IPS-20b (cell line): ENCODE measurements at regions not wholly inside any gene's neighbourhood (a gene's known extent, or its start where the extent isn't known, plus 50 kb on each side); places are given as distances from the start of the nearest gene placed in this dataset.

Source experiments
- H3K27ac ChIP-seq: one replicate; pipeline ENCODE4 v1.5.1; 2013; ENCODE audit warnings: low read length
- H3K27me3 ChIP-seq: 2 replicates; pipeline ENCODE4 v1.6.1; 2013; ENCODE audit warnings: mild to moderate bottlenecking, low read length, inconsistent platforms; ENCODE audit not compliant: insufficient read depth
- H3K36me3 ChIP-seq: 2 replicates; pipeline ENCODE4 v1.6.1; 2013; ENCODE audit warnings: low read depth, mild to moderate bottlenecking, inconsistent platforms, low read length, moderate library complexity; ENCODE audit not compliant: insufficient read depth
- H3K4me1 ChIP-seq: 2 replicates; pipeline ENCODE4 v1.6.1; 2013; ENCODE audit warnings: mild to moderate bottlenecking, control low read depth, inconsistent platforms, low read length, moderate library complexity; ENCODE audit not compliant: insufficient read depth
- H3K4me3 ChIP-seq: 2 replicates; pipeline ENCODE4 v1.5.1; 2013; ENCODE audit warnings: mild to moderate bottlenecking, low read length, inconsistent platforms
- H3K9ac ChIP-seq: 2 replicates; pipeline ENCODE4 v1.6.1; 2013; ENCODE audit warnings: low read depth, mild to moderate bottlenecking, inconsistent platforms, low read length, moderate library complexity
- H3K9me3 ChIP-seq: 2 replicates; pipeline ENCODE4 v1.6.1; 2013; ENCODE audit warnings: mild to moderate bottlenecking, low read depth, low read length, inconsistent platforms; ENCODE audit not compliant: insufficient read depth

DNA sequence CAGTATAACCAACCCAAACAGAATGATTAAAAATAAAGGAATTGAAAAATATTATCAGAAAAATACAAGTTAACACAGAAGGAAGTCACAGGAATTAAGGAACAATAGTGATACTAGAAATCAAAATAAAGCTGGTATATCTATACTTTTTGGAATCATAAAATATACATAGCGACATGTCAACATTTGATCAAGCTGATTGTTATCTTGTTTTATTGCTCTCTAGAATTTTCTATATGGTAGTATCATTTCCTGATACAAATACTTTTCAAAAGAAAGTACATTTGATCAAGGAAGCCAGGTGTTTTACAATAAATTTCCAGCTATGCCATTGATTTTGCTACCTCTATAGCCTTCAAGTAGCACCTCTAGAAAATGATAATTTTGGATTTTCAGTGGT is 489.5 kb upstream of the PKN2 start:
- Histone ChIP-seq H3K9ac (no peak overlapping the region), H3K27ac (no peak overlapping the region), H3K4me3 (no peak overlapping the region), H3K4me1 (no peaks in the 10 kb centered on the region), H3K9me3 (no peaks in the 10 kb centered on the region), H3K27me3 (no peaks in the 10 kb centered on the region), H3K36me3 (no peaks in the 10 kb centered on the region)

DNA sequence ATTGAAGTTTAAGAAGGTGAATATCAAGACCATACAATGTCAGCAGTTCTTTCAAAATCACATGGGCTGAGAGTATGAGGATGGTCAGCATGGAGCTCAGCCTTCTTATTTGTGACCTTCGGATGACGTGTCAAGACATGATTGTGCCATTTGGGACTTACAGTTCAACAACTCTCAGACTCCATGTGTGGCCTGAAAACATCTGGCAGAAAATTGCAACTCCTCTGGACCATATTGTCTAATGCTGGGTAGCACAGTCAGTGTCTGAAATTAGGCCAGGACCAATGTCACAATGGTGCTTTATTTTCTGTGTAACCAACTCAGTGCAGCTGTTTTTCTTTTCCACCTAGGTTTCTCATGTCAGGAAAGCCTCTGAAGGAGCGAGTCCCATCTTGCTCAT is 483.5 kb upstream of the PKN2 start:
- H3K36me3 ChIP-seq = no peaks in the 10 kb centered on the region

DNA sequence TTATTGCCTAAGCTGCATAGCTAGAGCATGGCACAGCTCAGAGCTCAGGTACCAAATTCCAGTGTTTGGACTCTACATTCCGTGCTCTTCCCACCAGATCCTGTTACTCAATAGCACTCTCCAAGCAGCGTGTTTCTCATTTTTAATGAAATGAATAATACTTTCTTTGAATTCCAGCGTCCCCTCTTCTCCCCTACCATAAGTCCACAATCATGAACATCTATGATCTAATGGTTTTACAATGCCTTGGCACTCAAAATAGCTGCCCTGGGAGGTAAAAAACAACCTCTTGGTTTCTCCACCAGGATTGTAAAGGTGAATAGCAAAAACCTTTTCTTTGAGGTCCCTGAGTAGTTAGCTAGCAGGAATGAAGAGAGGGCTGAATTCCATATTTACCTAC is 480.0 kb upstream of the PKN2 start:
- Histone ChIP-seq H3K36me3 (no peaks in the 10 kb centered on the region), H3K27ac (no peak overlapping the region), H3K9me3 (no peaks in the 10 kb centered on the region), H3K4me3 (no peak overlapping the region), H3K9ac (no peak overlapping the region), H3K27me3 (no peaks in the 10 kb centered on the region), H3K4me1 (no peaks in the 10 kb centered on the region)

More for the DNA sequence above, 483.5 kb upstream of the PKN2 start:
- H3K27ac ChIP-seq = no peak overlapping the region
- no peak overlapping the region for H3K9ac ChIP-seq
- no peaks in the 10 kb centered on the region for H3K27me3 ChIP-seq
- H3K4me3 ChIP-seq = no peak overlapping the region
- H3K9me3 ChIP-seq = no peaks in the 10 kb centered on the region
- H3K4me1 ChIP-seq = no peaks in the 10 kb centered on the region

DNA sequence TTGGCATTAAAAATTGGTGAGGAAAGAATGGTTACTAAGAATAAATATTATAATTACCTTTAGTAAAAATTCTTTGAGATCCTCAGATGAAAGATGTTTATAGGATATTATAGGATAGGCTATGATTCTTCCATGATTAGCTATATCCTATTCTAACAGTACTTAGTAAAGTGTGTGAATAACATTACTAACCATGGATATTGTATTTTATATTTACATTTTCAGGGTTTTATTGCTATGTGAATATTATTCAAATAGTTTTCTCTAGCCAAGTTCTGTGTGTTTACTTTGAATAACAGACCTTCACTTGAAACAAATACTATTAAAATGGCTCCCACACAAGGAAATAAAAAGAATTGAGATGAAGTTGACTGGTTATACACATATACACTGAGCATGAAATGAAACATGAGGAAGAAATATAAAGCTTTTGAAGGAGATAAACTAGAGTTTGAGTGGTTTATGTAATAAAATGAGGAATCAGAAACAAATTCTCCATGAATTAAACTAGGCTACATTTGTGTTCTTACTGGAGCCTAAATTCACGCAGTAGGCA is 479.4 kb upstream of the PKN2 start:
- Histone ChIP-seq H3K9ac (no peak overlapping the region), H3K4me3 (no peak overlapping the region), H3K36me3 (no peaks in the 10 kb centered on the region), H3K27ac (no peak overlapping the region), H3K27me3 (no peaks in the 10 kb centered on the region), H3K4me1 (no peaks in the 10 kb centered on the region), H3K9me3 (no peaks in the 10 kb centered on the region)

DNA sequence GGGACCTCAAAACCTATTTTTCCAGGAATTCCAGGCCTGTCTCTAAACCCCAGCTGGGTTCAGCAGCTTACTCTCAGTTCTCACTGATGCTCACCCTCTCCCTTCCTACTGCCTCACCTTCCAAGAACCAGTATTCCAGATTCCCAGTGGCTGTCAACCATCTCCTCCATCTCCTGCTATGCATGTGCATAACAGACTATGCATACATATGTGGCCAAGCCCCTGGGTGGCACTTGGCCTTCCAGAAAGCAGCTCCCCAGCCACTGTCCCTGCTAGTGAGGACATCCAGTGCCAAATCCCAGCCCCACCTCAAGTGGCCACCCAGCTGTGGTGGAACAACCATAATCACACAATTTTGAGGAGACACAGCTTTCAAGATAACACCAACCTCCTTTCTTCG is 475.7 kb upstream of the PKN2 start:
- Histone ChIP-seq H3K9ac (no peak overlapping the region), H3K4me3 (no peak overlapping the region), H3K4me1 (no peaks in the 10 kb centered on the region), H3K36me3 (no peaks in the 10 kb centered on the region), H3K9me3 (no peaks in the 10 kb centered on the region), H3K27ac (no peak overlapping the region), H3K27me3 (no peaks in the 10 kb centered on the region)

DNA sequence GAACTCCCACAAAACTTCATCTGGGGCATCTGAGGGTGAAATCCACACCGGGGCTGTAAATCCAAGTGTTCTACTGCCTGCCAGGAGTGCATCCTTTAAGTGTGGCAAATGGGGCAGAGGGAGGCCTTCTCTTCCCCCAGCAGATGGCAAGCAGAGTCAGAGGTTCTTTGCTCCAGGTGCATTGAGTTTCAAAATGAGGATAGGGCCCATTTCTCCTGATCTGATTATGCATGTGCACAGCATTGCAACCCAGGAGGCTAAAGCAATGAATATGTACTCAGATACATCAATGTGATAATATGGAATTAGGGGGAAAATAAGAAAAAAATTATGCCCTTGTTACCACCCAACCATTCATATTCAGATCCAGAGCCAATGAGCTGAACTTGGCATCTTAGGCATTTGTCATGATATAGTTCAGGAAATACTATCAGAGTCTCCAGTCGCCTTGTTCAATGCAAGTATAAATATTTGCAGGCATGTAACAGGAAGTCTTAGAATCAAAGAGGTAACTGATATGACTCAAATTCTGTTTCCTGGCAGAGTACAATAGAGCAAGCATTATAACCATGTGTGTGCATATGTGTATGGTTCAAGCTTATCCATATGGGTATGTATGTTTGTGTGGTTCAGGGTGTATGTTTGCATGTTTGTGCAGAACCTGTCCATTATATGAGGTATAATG is 473.8 kb upstream of the PKN2 start:
- Histone ChIP-seq H3K4me3 (no peak overlapping the region), H3K9me3 (no peaks in the 10 kb centered on the region), H3K27me3 (no peaks in the 10 kb centered on the region), H3K9ac (no peak overlapping the region), H3K27ac (no peak overlapping the region), H3K4me1 (no peaks in the 10 kb centered on the region), H3K36me3 (no peaks in the 10 kb centered on the region)

DNA sequence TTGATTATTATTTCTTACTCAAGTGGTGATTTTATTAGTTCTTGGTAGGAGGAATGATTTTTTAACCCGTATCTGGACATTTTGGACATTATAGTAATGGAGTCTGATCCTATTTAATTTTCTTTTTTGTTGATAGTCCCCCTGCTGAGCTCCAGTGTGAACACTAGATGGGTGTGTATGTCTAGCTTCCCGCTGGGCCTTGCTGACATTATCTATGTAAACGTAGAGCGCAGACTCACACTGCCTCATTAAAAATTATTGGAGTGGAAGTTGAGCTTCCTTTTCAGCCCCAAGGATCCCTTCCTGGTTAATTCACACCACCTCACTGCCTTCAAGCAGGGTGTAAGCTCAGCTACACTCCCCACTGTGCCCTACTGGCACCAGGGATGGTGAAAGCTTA is 467.6 kb upstream of the PKN2 start:
- Histone ChIP-seq H3K4me1 (no peaks in the 10 kb centered on the region), H3K4me3 (no peak overlapping the region), H3K36me3 (no peaks in the 10 kb centered on the region), H3K27me3 (no peaks in the 10 kb centered on the region), H3K27ac (no peak overlapping the region), H3K9me3 (no peaks in the 10 kb centered on the region), H3K9ac (no peak overlapping the region)

DNA sequence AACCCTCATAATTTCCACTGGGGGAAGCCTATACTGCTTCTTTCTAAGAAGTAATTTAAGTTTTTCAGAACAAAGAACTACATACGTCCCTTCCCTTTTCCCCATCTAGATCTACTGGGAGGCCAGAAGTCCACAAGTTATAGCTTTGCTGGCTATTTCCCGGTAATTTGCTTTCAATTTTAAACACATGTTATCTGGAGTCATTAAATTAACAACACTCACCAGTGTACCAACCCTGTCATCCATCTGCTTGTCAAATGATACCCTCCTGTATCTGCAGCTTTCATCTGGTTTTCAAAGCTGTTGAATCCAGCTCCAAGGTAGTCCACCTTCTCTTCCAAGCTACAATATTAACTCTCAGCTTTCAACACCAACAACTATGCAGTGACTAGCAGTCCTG is 466.7 kb upstream of the PKN2 start:
- Histone ChIP-seq H3K4me1 (no peaks in the 10 kb centered on the region), H3K9ac (no peak overlapping the region)

DNA sequence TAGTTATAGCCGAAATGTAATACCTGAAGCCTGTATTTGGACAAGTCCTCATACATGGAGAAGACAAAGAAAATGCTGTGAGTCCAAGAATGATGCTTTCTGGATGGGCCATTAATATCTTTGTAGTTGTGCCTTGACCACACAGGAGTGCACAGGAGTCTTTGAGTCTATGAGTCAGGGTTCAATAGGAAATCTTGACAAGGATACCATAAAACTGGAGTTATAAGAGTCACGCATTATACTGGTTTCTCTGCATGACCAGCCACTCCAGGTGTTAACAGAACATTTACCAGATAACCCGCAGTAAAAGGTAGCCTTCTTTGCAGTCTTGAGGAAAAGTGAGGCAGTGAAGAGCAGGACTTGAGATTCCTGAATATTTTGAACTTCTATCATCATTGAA is 464.6 kb upstream of the PKN2 start:
- Histone ChIP-seq H3K27ac (no peak overlapping the region), H3K9ac (no peak overlapping the region), H3K36me3 (no peaks in the 10 kb centered on the region), H3K4me3 (no peak overlapping the region), H3K9me3 (no peaks in the 10 kb centered on the region), H3K27me3 (no peaks in the 10 kb centered on the region), H3K4me1 (no peaks in the 10 kb centered on the region)

More for the DNA sequence above, 466.7 kb upstream of the PKN2 start:
- no peaks in the 10 kb centered on the region for H3K9me3 ChIP-seq
- H3K4me3 ChIP-seq = no peak overlapping the region
- H3K27ac ChIP-seq = no peak overlapping the region
- H3K36me3 ChIP-seq = no peaks in the 10 kb centered on the region
- no peaks in the 10 kb centered on the region for H3K27me3 ChIP-seq

DNA sequence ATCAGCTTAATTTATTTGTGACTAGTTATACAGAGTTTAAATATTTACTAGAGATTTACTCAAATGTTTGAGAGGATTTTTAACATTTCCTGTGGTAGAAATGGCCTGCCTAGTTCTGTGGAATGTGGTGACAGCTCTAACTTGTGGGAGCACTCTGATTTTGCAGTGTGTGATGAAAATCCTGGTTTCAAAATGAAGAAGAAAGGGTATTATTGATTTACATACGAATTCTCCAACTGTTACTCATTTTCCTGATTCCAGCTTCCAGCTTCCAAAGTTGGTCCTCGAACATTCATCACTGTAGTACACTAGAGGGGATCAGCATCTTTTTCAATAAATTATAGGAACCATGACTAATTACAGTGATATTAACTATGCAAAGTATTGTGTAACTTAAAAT is 462.7 kb upstream of the PKN2 start:
- no peak overlapping the region for H3K27ac ChIP-seq
- no peaks in the 10 kb centered on the region for H3K27me3 ChIP-seq
- H3K4me1 ChIP-seq = no peaks in the 10 kb centered on the region
- no peaks in the 10 kb centered on the region for H3K36me3 ChIP-seq
- no peak overlapping the region for H3K4me3 ChIP-seq
- no peaks in the 10 kb centered on the region for H3K9me3 ChIP-seq
- no peak overlapping the region for H3K9ac ChIP-seq

DNA sequence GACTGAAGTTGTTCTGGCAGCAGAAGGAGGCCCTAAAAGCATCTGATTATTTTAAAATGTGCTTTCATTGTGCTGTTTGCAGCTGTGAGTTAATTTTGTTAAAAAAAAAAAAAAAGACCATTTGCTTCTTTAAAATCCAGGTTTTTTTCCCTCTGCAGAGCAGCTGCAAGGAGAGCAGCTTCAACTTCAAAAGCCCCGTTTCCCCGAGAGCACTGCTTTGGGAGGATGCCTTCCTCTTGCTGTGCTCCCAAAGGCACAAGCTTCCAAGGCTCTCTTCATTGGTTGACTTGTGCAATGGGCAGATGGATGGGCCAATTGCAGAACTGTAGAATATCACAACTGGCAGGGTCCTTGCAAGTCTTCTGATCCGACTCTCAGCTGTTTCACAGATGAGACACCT is 459.2 kb upstream of the PKN2 start:
- Histone ChIP-seq H3K9ac (no peak overlapping the region), H3K9me3 (no peaks in the 10 kb centered on the region)

DNA sequence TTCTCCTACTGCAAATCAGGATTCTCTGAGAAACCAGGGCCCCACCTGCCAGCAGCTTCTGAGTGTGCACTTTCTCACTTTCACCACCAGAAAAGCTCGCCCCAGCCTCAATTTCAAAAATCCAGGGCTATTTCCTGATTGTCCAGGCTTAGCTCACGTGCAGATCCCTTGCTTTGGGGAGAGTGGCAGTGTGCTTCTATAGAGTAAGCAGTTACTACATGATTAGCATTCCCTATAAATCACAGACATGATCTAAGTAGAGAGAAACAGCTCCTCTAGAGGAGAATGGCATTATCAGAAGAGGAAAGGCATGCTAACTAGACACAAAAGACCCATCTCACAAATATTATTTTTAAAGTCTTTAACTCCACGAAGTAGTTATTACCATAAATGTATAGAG is 456.0 kb upstream of the PKN2 start:
- no peaks in the 10 kb centered on the region for H3K36me3 ChIP-seq
- H3K9me3 ChIP-seq = no peaks in the 10 kb centered on the region
- no peak overlapping the region for H3K9ac ChIP-seq
- H3K27ac ChIP-seq = no peak overlapping the region
- no peaks in the 10 kb centered on the region for H3K27me3 ChIP-seq
- no peaks in the 10 kb centered on the region for H3K4me1 ChIP-seq
- no peak overlapping the region for H3K4me3 ChIP-seq

More for the DNA sequence above, 459.2 kb upstream of the PKN2 start:
- H3K36me3 ChIP-seq = no peaks in the 10 kb centered on the region
- no peak overlapping the region for H3K27ac ChIP-seq
- no peak overlapping the region for H3K4me3 ChIP-seq
- H3K27me3 ChIP-seq = no peaks in the 10 kb centered on the region
- no peaks in the 10 kb centered on the region for H3K4me1 ChIP-seq
